SK-N-SH (cell line): ENCODE measurements at regions not wholly inside any gene's neighbourhood (a gene's known extent, or its start where the extent isn't known, plus 50 kb on each side); places are given as distances from the start of the nearest gene placed in this dataset.

ENCODE experiments used
- CTCF ChIA-PET: fragments of 300-600, 350-600 bp; formaldehyde crosslinking; extraction: SDS; loops from one replicate; lab custom pipeline; 2021; lab: Yijun Ruan, JAX
- POLR2A ChIA-PET: fragments of 350-600 bp; sonication (Branson Sonifier 250); formaldehyde crosslinking; extraction: SDS; loops from one replicate; lab custom pipeline; 2020; ENCODE audit warnings: antibody characterized with exemption, inconsistent platforms; lab: Yijun Ruan, JAX
- DNase-seq: peaks from one replicate; pipeline ENCODE4 v3.0.0; 2012
- H2AFZ ChIP-seq: fragments of 200-600 bp; sonication (generic); 2 replicates; pipeline ENCODE4 v1.8.1; 2016; ENCODE audit warnings: antibody characterized with exemption, mild to moderate bottlenecking, low read depth
- H3F3A ChIP-seq: fragments of 200-600 bp; sonication (generic); replicated peaks from 2 replicates; pipeline ENCODE3; 2016; ENCODE audit warnings: antibody characterized with exemption, mild to moderate bottlenecking; ENCODE audit not compliant: insufficient read depth
- H3K27ac ChIP-seq, 2 experiments: fragments of 200-500 bp in 1 of 2; fragments of 200-600 bp in 1 of 2; sonication (Bioruptor generic) in 1 of 2; sonication (generic), shearing (Covaris generic) in 1 of 2; 2 replicates each; pipeline versions ENCODE4 v1.5.1 to v1.6.1; 2014 to 2016; ENCODE audit warnings: low read depth in 2 of 2, inconsistent platforms in 1 of 2, low read length in 1 of 2, mild to moderate bottlenecking in 1 of 2, mixed read lengths in 1 of 2
- H3K27me3 ChIP-seq: fragments of 200-600 bp; sonication (generic), shearing (Covaris generic); 2 replicates; pipeline ENCODE4 v1.6.1; 2016; ENCODE audit warnings: mixed run types; ENCODE audit not compliant: insufficient read depth
- H3K36me3 ChIP-seq, 2 experiments: fragments of 200-500 bp in 1 of 2; fragments of 200-600 bp in 1 of 2; sonication (Bioruptor generic) in 1 of 2; sonication (generic) in 1 of 2; replicated peaks in 1 of 2; 2 replicates each; pipeline versions ENCODE3 to v1.5.1; 2014 to 2016; ENCODE audit warnings: low read length in 1 of 2, mild to moderate bottlenecking in 1 of 2; ENCODE audit not compliant: insufficient read depth in 2 of 2, control insufficient read depth in 1 of 2
- H3K4me1 ChIP-seq, 2 experiments: fragments of 200-500 bp in 1 of 2; fragments of 200-600 bp in 1 of 2; sonication (Bioruptor generic) in 1 of 2; sonication (generic), shearing (Covaris generic) in 1 of 2; 2 replicates each; pipeline versions ENCODE4 v1.5.1 to v1.6.1; 2014 to 2016; ENCODE audit warnings: low read depth in 1 of 2, low read length in 1 of 2, mixed run types in 1 of 2; ENCODE audit not compliant: insufficient read depth in 2 of 2, control insufficient read depth in 1 of 2
- H3K4me2 ChIP-seq: fragments of 200-600 bp; sonication (generic), shearing (Covaris generic); 2 replicates; pipeline ENCODE4 v1.6.1; 2017; ENCODE audit warnings: mixed run types
- H3K4me3 ChIP-seq, 2 experiments: fragments of 200-500 bp in 1 of 2; fragments of 200-600 bp in 1 of 2; sonication (Bioruptor generic) in 1 of 2; sonication (generic), shearing (Covaris generic) in 1 of 2; 2 replicates each; pipeline versions ENCODE4 v1.5.1 to v1.8.1; 2014 to 2016; ENCODE audit warnings: low read depth in 2 of 2, inconsistent platforms in 1 of 2, low read length in 1 of 2, mild to moderate bottlenecking in 1 of 2, mixed read lengths in 1 of 2, moderate library complexity in 1 of 2
- H3K79me2 ChIP-seq: fragments of 200-600 bp; sonication (generic); 2 replicates; pipeline ENCODE4 v1.8.1; 2017; ENCODE audit warnings: mild to moderate bottlenecking; ENCODE audit not compliant: insufficient read depth
- H3K9ac ChIP-seq: fragments of 200-600 bp; sonication (generic); 2 replicates; pipeline ENCODE4 v1.6.1; 2017; ENCODE audit warnings: mixed run types
- H3K9me2 ChIP-seq: fragments of 200-600 bp; sonication (generic); 2 replicates; pipeline ENCODE4 v1.6.1; 2017; ENCODE audit warnings: mixed run types
- H3K9me3 ChIP-seq: fragments of 200-600 bp; sonication (generic); 2 replicates; pipeline ENCODE4 v1.6.1; 2017; ENCODE audit warnings: mixed run types, mild to moderate bottlenecking, moderate library complexity
- H4K20me1 ChIP-seq: fragments of 200-600 bp; sonication (generic); 2 replicates; pipeline ENCODE4 v1.6.1; 2017; ENCODE audit warnings: mild to moderate bottlenecking, mixed run types; ENCODE audit not compliant: insufficient read depth
- EP300 ChIP-seq, 2 experiments: IDR thresholded peaks; 2 replicates each; pipeline versions ENCODE4 v1.4.0 to v1.6.1; 2012; ENCODE audit warnings: borderline replicate concordance in 1 of 2, low read depth in 1 of 2, low read length in 1 of 2
- EZH2phosphoT487 ChIP-seq: fragments of 200-600 bp; sonication (generic); IDR thresholded peaks from 2 replicates; pipeline ENCODE4 v1.6.1; 2017; ENCODE audit warnings: low read depth, mixed run types, mild to moderate bottlenecking, antibody characterized with exemption, moderate library complexity, borderline replicate concordance
- FOXM1 ChIP-seq: IDR thresholded peaks from 2 replicates; pipeline ENCODE4 v1.4.0; 2012; ENCODE audit warnings: low read depth, mild to moderate bottlenecking
- GATA2 ChIP-seq: sonication (generic); formaldehyde crosslinking; IDR thresholded peaks from 2 replicates; pipeline ENCODE4 v1.5.0; 2020; ENCODE audit warnings: mild to moderate bottlenecking, missing genetic modification reagents
- JUND ChIP-seq: IDR thresholded peaks from 2 replicates; pipeline ENCODE4 v1.4.0; 2012
- MEF2A ChIP-seq: IDR thresholded peaks from 2 replicates; pipeline ENCODE4 v1.4.0; 2012; ENCODE audit warnings: low read depth, borderline replicate concordance
- MXI1 ChIP-seq: IDR thresholded peaks from 2 replicates; pipeline ENCODE4 v1.6.1; 2012; ENCODE audit warnings: mild to moderate bottlenecking, low read depth, low read length, improper control_type of control experiment
- RAD21 ChIP-seq: IDR thresholded peaks from 2 replicates; pipeline ENCODE4 v1.6.1; 2012; ENCODE audit warnings: mild to moderate bottlenecking, low read length
- RFX5 ChIP-seq: IDR thresholded peaks from 2 replicates; pipeline ENCODE4 v1.6.1; 2012; ENCODE audit warnings: mild to moderate bottlenecking, improper control_type of control experiment, low read length
- SIN3A ChIP-seq: IDR thresholded peaks from 2 replicates; pipeline ENCODE4 v1.6.1; 2012; ENCODE audit warnings: low read depth, mild to moderate bottlenecking, low read length, moderate library complexity, borderline replicate concordance
- WGBS: methylation state at CpG from one replicate; pipeline ENCODE4 v1.1.6; 2017; ENCODE audit warnings: low lambda C conversion rate; 5-methylcytosine and 5-hydroxymethylcytosine counted together
- TF ChIP-seq, protein P1 (sequence below): fragments of 150-350 bp; IDR thresholded peaks from 2 replicates; pipeline ENCODE4 v1.6.1; 2017; ENCODE audit warnings: antibody characterized with exemption, low read length, low read depth, borderline replicate concordance
- TF ChIP-seq, protein P2 (sequence below): IDR thresholded peaks from 2 replicates; pipeline ENCODE4 v1.4.0; 2012; ENCODE audit warnings: low read depth, borderline replicate concordance
- TF ChIP-seq, protein P3 (sequence below): IDR thresholded peaks from 2 replicates; pipeline ENCODE4; 2012
- TF ChIP-seq, protein P4 (sequence below): fragments of 200-600 bp; sonication (generic); IDR thresholded peaks from 2 replicates; pipeline ENCODE4 v1.6.1; 2017; ENCODE audit warnings: antibody characterized with exemption, mild to moderate bottlenecking, moderate library complexity
- TF ChIP-seq, protein P5 (sequence below): fragments of 150-350 bp; IDR thresholded peaks from 2 replicates; pipeline ENCODE4 v1.6.1; 2016; ENCODE audit warnings: mild to moderate bottlenecking, low read depth, low read length

DNA sequence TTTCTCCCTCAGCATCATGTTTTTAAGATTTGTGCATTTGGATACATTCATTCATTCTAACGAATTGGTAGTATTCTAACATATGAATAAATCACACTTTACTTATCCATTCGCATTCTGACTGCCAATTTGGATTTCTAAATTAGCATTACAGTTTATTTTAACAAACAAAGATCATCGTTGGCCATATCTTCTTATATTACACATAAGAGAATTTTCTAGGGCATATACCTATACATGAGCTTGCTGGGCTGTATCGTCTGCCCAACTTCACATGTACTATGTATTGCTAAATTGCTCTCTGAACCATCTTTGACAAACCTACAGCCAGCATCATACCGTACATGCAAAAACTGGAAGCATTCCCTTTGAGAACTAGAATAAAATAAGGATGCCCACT, 265.8 kb upstream of the PPP2R3A start:
- no peak overlapping the region for H3K27ac ChIP-seq
- H3K9me2 ChIP-seq: no peaks in the 10 kb centered on the region
- H3K4me3 ChIP-seq: no peak overlapping the region
- no peaks in the 10 kb centered on the region for H3K4me1 ChIP-seq
- H3F3A ChIP-seq: no peaks in the 10 kb centered on the region
- no peaks in the 10 kb centered on the region for H3K27me3 ChIP-seq
- no peak overlapping the region for H3K4me2 ChIP-seq
- no peaks in the 10 kb centered on the region for H3K9me3 ChIP-seq
- H3K36me3 ChIP-seq: no peaks in the 10 kb centered on the region
- no peak overlapping the region for H2AFZ ChIP-seq
- ChIA-PET POLR2A (no interaction called here), CTCF (no interaction called here)
- WGBS: 13% methylated on average over 5 of the region's 5 CpGs
- TF ChIP-seq RFX5: no peak
- no peak for TF ChIP-seq RAD21
- TF ChIP-seq, protein P1, sequence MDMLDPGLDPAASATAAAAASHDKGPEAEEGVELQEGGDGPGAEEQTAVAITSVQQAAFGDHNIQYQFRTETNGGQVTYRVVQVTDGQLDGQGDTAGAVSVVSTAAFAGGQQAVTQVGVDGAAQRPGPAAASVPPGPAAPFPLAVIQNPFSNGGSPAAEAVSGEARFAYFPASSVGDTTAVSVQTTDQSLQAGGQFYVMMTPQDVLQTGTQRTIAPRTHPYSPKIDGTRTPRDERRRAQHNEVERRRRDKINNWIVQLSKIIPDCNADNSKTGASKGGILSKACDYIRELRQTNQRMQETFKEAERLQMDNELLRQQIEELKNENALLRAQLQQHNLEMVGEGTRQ: no peak
- TF ChIP-seq, protein P2, sequence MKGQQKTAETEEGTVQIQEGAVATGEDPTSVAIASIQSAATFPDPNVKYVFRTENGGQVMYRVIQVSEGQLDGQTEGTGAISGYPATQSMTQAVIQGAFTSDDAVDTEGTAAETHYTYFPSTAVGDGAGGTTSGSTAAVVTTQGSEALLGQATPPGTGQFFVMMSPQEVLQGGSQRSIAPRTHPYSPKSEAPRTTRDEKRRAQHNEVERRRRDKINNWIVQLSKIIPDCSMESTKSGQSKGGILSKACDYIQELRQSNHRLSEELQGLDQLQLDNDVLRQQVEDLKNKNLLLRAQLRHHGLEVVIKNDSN: no peak
- no peak for TF ChIP-seq SIN3A
- no peak for TF ChIP-seq JUND
- TF ChIP-seq EP300 (IDR thresholded peaks at IDR 0.05; ENCODE audit: borderline replicate concordance in 1 of 2, low read depth in 1 of 2, low read length in 1 of 2): no peak
- TF ChIP-seq EZH2phosphoT487: no peak
- TF ChIP-seq GATA2 (CRISPR knock-in tag): no peak
- TF ChIP-seq MEF2A: no peak
- TF ChIP-seq, protein P3, sequence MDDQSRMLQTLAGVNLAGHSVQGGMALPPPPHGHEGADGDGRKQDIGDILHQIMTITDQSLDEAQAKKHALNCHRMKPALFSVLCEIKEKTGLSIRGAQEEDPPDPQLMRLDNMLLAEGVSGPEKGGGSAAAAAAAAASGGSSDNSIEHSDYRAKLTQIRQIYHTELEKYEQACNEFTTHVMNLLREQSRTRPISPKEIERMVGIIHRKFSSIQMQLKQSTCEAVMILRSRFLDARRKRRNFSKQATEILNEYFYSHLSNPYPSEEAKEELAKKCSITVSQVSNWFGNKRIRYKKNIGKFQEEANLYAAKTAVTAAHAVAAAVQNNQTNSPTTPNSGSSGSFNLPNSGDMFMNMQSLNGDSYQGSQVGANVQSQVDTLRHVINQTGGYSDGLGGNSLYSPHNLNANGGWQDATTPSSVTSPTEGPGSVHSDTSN: no peak
- TF ChIP-seq, protein P4, sequence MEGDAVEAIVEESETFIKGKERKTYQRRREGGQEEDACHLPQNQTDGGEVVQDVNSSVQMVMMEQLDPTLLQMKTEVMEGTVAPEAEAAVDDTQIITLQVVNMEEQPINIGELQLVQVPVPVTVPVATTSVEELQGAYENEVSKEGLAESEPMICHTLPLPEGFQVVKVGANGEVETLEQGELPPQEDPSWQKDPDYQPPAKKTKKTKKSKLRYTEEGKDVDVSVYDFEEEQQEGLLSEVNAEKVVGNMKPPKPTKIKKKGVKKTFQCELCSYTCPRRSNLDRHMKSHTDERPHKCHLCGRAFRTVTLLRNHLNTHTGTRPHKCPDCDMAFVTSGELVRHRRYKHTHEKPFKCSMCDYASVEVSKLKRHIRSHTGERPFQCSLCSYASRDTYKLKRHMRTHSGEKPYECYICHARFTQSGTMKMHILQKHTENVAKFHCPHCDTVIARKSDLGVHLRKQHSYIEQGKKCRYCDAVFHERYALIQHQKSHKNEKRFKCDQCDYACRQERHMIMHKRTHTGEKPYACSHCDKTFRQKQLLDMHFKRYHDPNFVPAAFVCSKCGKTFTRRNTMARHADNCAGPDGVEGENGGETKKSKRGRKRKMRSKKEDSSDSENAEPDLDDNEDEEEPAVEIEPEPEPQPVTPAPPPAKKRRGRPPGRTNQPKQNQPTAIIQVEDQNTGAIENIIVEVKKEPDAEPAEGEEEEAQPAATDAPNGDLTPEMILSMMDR: no peak
- no peak for TF ChIP-seq FOXM1
- TF ChIP-seq MXI1: no peak
- TF ChIP-seq, protein P5, sequence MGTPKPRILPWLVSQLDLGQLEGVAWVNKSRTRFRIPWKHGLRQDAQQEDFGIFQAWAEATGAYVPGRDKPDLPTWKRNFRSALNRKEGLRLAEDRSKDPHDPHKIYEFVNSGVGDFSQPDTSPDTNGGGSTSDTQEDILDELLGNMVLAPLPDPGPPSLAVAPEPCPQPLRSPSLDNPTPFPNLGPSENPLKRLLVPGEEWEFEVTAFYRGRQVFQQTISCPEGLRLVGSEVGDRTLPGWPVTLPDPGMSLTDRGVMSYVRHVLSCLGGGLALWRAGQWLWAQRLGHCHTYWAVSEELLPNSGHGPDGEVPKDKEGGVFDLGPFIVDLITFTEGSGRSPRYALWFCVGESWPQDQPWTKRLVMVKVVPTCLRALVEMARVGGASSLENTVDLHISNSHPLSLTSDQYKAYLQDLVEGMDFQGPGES: no peak
- H3K9ac ChIP-seq: no peak overlapping the region
- H3K79me2 ChIP-seq: no peaks in the 10 kb centered on the region
- no peaks in the 10 kb centered on the region for H4K20me1 ChIP-seq
- no peak for DNase-seq
